Skeletal muscle satellite cell (primary cell): ENCODE measurements at regions not wholly inside any gene's neighbourhood (a gene's known extent, or its start where the extent isn't known, plus 50 kb on each side); places are given as distances from the start of the nearest gene placed in this dataset.

ENCODE experiments used
- H3K27me3 ChIP-seq: 2 replicates; pipeline ENCODE4 v1.7.0; 2013; ENCODE audit warnings: low read length; ENCODE audit not compliant: control insufficient read depth, insufficient read depth
- H3K36me3 ChIP-seq: 2 replicates; pipeline ENCODE4 v1.7.0; 2013; ENCODE audit warnings: mild to moderate bottlenecking, control low read depth, low read length; ENCODE audit not compliant: insufficient read depth
- H3K4me1 ChIP-seq: 2 replicates; pipeline ENCODE4 v1.7.0; 2013; ENCODE audit warnings: low read length; ENCODE audit not compliant: control insufficient read depth, insufficient read depth
- H3K4me2 ChIP-seq: 2 replicates; pipeline ENCODE4 v1.7.0; 2013; ENCODE audit warnings: mild to moderate bottlenecking, low read length
- H3K4me3 ChIP-seq: 2 replicates; pipeline ENCODE4 v1.7.0; 2013; ENCODE audit warnings: low read length
- H3K9ac ChIP-seq: 2 replicates; pipeline ENCODE4 v1.7.0; 2013; ENCODE audit warnings: mild to moderate bottlenecking, low read depth, low read length, moderate library complexity
- H3K9me3 ChIP-seq: replicated peaks from 2 replicates; pipeline ENCODE4 v1.7.0; 2013; ENCODE audit warnings: mild to moderate bottlenecking, control low read depth, low read length

- Histone ChIP-seq H3K9ac (no peak overlapping the region), H3K36me3 (no peaks in the 10 kb centered on the region), H3K4me2 (no peak overlapping the region), H3K4me3 (no peak overlapping the region), H3K9me3 (peaks cover 32% of the 10 kb centered on the region), H3K27me3 (no peaks in the 10 kb centered on the region), H3K4me1 (no peaks in the 10 kb centered on the region)
These were observed 368.8 kb downstream of the ALG10 start for GRCh38 chr12:34390846-34391700.

- peaks cover 27% of the 10 kb centered on the region for H3K9me3 ChIP-seq
- H3K4me3 ChIP-seq: no peak overlapping the region
- no peaks in the 10 kb centered on the region for H3K27me3 ChIP-seq
- H3K36me3 ChIP-seq: no peaks in the 10 kb centered on the region
- no peak overlapping the region for H3K9ac ChIP-seq
- no peaks in the 10 kb centered on the region for H3K4me1 ChIP-seq
- no peak overlapping the region for H3K4me2 ChIP-seq
These were observed 369.7 kb downstream of the ALG10 start for GRCh38 chr12:34391771-34392581.

GRCh38 chr12:34392741-34393085 is 370.4 kb downstream of the ALG10 start:
- no peaks in the 10 kb centered on the region for H3K4me1 ChIP-seq
- no peak overlapping the region for H3K4me3 ChIP-seq
- H3K9ac ChIP-seq: no peak overlapping the region
- no peaks in the 10 kb centered on the region for H3K36me3 ChIP-seq
- no peaks in the 10 kb centered on the region for H3K27me3 ChIP-seq
- no peak overlapping the region for H3K4me2 ChIP-seq
- H3K9me3 ChIP-seq: peaks cover 28% of the 10 kb centered on the region

GRCh38 chr12:34393086-34393820 is 371.0 kb downstream of the ALG10 start:
- H3K9ac ChIP-seq: no peak overlapping the region
- H3K4me3 ChIP-seq: no peak overlapping the region
- H3K4me1 ChIP-seq: no peaks in the 10 kb centered on the region
- no peak overlapping the region for H3K4me2 ChIP-seq
- no peaks in the 10 kb centered on the region for H3K27me3 ChIP-seq
- no peaks in the 10 kb centered on the region for H3K36me3 ChIP-seq
- peaks cover 31% of the 10 kb centered on the region for H3K9me3 ChIP-seq

GRCh38 chr12:34393821-34394150 is 371.5 kb downstream of the ALG10 start:
- Histone ChIP-seq H3K4me2 (no peak overlapping the region), H3K4me3 (no peak overlapping the region), H3K27me3 (no peaks in the 10 kb centered on the region), H3K4me1 (no peaks in the 10 kb centered on the region), H3K9me3 (peaks cover 31% of the 10 kb centered on the region), H3K36me3 (no peaks in the 10 kb centered on the region), H3K9ac (no peak overlapping the region)

GRCh38 chr12:34394211-34395055 is 372.1 kb downstream of the ALG10 start:
- Histone ChIP-seq H3K36me3 (no peaks in the 10 kb centered on the region), H3K27me3 (no peaks in the 10 kb centered on the region), H3K9me3 (peaks cover 28% of the 10 kb centered on the region), H3K4me1 (no peaks in the 10 kb centered on the region), H3K4me2 (no peak overlapping the region), H3K4me3 (no peak overlapping the region), H3K9ac (no peak overlapping the region)

GRCh38 chr12:34395056-34396005 is 373.0 kb downstream of the ALG10 start:
- Histone ChIP-seq H3K4me3 (no peak overlapping the region), H3K9me3 (peaks cover 24% of the 10 kb centered on the region)

GRCh38 chr12:34396006-34396860 is 373.9 kb downstream of the ALG10 start:
- Histone ChIP-seq H3K36me3 (no peaks in the 10 kb centered on the region), H3K27me3 (no peaks in the 10 kb centered on the region), H3K4me3 (no peak overlapping the region), H3K9ac (no peak overlapping the region), H3K4me2 (no peak overlapping the region), H3K4me1 (no peaks in the 10 kb centered on the region), H3K9me3 (peaks cover 19% of the 10 kb centered on the region)

More at GRCh38 chr12:34395056-34396005, 373.0 kb downstream of the ALG10 start:
- H3K4me2 ChIP-seq: no peak overlapping the region
- no peaks in the 10 kb centered on the region for H3K4me1 ChIP-seq
- no peaks in the 10 kb centered on the region for H3K36me3 ChIP-seq
- H3K27me3 ChIP-seq: no peaks in the 10 kb centered on the region
- H3K9ac ChIP-seq: no peak overlapping the region

- H3K36me3 ChIP-seq: no peaks in the 10 kb centered on the region
- H3K4me2 ChIP-seq: no peak overlapping the region
- no peak overlapping the region for H3K9ac ChIP-seq
- no peaks in the 10 kb centered on the region for H3K4me1 ChIP-seq
- no peak overlapping the region for H3K4me3 ChIP-seq
- no peaks in the 10 kb centered on the region for H3K27me3 ChIP-seq
- H3K9me3 ChIP-seq: peaks cover 11% of the 10 kb centered on the region
These were observed 374.7 kb downstream of the ALG10 start for GRCh38 chr12:34396861-34397590.
